ENCODE measurements at regions not wholly inside any gene's neighbourhood (a gene's known extent, or its start where the extent isn't known, plus 50 kb on each side); places are given as distances from the start of the nearest gene placed in this dataset.

DNA sequence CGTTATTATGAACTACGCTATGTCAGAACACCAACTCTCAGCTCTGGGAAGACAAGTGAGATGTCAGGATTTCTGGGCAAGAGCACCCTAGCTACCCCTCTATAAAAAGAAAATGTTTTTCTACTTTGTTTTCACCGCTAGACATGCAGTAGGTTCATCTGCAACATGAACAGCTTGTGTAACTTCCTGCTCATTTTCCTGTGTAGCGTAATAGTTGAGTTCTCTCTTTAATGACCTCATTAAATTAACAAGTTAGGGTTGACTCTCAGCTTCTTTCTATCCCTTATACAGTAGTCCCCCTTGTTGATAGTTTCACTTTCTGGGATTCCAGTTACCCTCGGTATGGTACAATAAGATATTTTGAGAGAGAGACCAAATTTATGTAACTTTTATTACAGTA, 329.4 kb upstream of the ZNF32 start (continued):
- TF ChIP-seq, protein P1, sequence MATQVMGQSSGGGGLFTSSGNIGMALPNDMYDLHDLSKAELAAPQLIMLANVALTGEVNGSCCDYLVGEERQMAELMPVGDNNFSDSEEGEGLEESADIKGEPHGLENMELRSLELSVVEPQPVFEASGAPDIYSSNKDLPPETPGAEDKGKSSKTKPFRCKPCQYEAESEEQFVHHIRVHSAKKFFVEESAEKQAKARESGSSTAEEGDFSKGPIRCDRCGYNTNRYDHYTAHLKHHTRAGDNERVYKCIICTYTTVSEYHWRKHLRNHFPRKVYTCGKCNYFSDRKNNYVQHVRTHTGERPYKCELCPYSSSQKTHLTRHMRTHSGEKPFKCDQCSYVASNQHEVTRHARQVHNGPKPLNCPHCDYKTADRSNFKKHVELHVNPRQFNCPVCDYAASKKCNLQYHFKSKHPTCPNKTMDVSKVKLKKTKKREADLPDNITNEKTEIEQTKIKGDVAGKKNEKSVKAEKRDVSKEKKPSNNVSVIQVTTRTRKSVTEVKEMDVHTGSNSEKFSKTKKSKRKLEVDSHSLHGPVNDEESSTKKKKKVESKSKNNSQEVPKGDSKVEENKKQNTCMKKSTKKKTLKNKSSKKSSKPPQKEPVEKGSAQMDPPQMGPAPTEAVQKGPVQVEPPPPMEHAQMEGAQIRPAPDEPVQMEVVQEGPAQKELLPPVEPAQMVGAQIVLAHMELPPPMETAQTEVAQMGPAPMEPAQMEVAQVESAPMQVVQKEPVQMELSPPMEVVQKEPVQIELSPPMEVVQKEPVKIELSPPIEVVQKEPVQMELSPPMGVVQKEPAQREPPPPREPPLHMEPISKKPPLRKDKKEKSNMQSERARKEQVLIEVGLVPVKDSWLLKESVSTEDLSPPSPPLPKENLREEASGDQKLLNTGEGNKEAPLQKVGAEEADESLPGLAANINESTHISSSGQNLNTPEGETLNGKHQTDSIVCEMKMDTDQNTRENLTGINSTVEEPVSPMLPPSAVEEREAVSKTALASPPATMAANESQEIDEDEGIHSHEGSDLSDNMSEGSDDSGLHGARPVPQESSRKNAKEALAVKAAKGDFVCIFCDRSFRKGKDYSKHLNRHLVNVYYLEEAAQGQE (IDR thresholded peaks at IDR 0.05; ENCODE audit: low read depth) = no peak
- TF ChIP-seq SIN3A (IDR thresholded peaks at IDR 0.05; ENCODE audit: low read depth) (no peak), ZNF274 (IDR thresholded peaks at IDR 0.05; ENCODE audit: low read depth, low read length) (no peak), EZH2 (IDR thresholded peaks at IDR 0.05) (no peak), EGR1 (IDR thresholded peaks at IDR 0.05; ENCODE audit: low read depth) (no peak)

DNA sequence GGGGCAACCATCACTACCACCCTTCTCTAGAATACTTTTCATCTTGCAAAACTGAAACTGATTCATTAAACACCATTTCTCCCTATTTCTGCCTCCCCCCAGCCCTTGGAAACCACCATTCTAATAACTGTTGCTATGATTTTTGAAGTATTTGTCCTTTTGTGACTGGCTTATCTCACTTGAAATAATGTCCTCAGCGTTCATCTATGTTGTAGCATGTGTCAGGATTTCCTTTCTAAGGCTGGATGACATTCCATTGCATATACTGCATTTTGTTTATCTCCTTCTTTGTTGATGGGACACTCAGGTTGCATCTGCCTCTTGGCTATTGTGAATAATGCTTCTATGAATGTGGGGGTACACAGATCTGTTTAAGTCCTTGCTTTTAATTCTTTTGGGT, 327.6 kb upstream of the ZNF32 start:
- ChIA-PET POLR2A (no interaction called here), CTCF (no interaction called here), RAD21 (ENCODE audit: low non-redundant PET in 1 of 2, low total read pairs in 2 of 2, uncharacterized antibody in 2 of 2, unreplicated experiment in 2 of 2) (no interaction called here)
- H3K9me2 ChIP-seq (ENCODE audit: insufficient read depth) = no peaks in the 10 kb centered on the region
- H3K27me3 ChIP-seq (ENCODE audit: insufficient read depth, low read length) = peaks cover 5% of the 10 kb centered on the region
- H3K27ac ChIP-seq (ENCODE audit: low read depth, low read length) = no peak overlapping the region
- BruUV-seq (replicated peaks) = no TSS peak
- no peak overlapping the region for H3K9ac ChIP-seq (ENCODE audit: low read length)
- no peaks in the 10 kb centered on the region for H3K9me3 ChIP-seq (ENCODE audit: control insufficient read depth in 1 of 2, insufficient read depth in 1 of 2, low read depth in 1 of 2, low read length in 2 of 2)
- no peak overlapping the region for H3K4me2 ChIP-seq (ENCODE audit: low read length)
- no peak for DNase-seq (ENCODE audit: low read depth, low spot score)
- no peaks in the 10 kb centered on the region for H3K36me3 ChIP-seq (ENCODE audit: control insufficient read depth in 1 of 2, insufficient read depth in 2 of 2, low read length in 2 of 2)
- no peaks in the 10 kb centered on the region for H4K20me1 ChIP-seq (ENCODE audit: insufficient read depth)
- no peak for ATAC-seq
- TF ChIP-seq RAD21 (IDR thresholded peaks at IDR 0.05; ENCODE audit: low read depth) (no peak), TCF7L2 (IDR thresholded peaks at IDR 0.05; ENCODE audit: borderline replicate concordance, extremely low read depth, insufficient read depth, insufficient read length) (no peak), SIN3A (IDR thresholded peaks at IDR 0.05; ENCODE audit: low read depth) (no peak), CEBPB (IDR thresholded peaks at IDR 0.05; ENCODE audit: low read depth) (no peak), SRF (IDR thresholded peaks at IDR 0.05; ENCODE audit: low read depth) (no peak), EGR1 (IDR thresholded peaks at IDR 0.05; ENCODE audit: low read depth) (no peak), YY1 (IDR thresholded peaks at IDR 0.05; ENCODE audit: extremely low read depth, insufficient replicate concordance, low read depth, low read length) (no peak), POLR2AphosphoS5 (IDR thresholded peaks at IDR 0.05; ENCODE audit: low read depth, low read length) (no peak), SP1 (IDR thresholded peaks at IDR 0.05; ENCODE audit: low read depth) (no peak), JUND (IDR thresholded peaks at IDR 0.05) (no peak)
- TF ChIP-seq, protein P2, sequence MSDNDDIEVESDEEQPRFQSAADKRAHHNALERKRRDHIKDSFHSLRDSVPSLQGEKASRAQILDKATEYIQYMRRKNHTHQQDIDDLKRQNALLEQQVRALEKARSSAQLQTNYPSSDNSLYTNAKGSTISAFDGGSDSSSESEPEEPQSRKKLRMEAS (IDR thresholded peaks at IDR 0.05) = no peak
- TF ChIP-seq, protein P3, sequence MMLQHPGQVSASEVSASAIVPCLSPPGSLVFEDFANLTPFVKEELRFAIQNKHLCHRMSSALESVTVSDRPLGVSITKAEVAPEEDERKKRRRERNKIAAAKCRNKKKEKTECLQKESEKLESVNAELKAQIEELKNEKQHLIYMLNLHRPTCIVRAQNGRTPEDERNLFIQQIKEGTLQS (IDR thresholded peaks at IDR 0.05) = no peak
- TF ChIP-seq, protein P1 (IDR thresholded peaks at IDR 0.05; ENCODE audit: low read depth) = no peak
- intact Hi-C loops (cut with micrococcal nuclease) = no loop called here
- H2AFZ ChIP-seq (ENCODE audit: low read depth, low read length, poor library complexity, severe bottlenecking) = no peak overlapping the region
- no peak overlapping the region for H3K4me3 ChIP-seq (replicated peaks in 1 of 2; ENCODE audit: low read depth in 1 of 2, low read length in 2 of 2)
- no peaks in the 10 kb centered on the region for H3K79me2 ChIP-seq (ENCODE audit: insufficient read depth, low read length)
- H3K4me1 ChIP-seq (ENCODE audit: control insufficient read depth in 1 of 2, insufficient read depth in 2 of 2, low read length in 2 of 2) = no peaks in the 10 kb centered on the region

Data from HCT116 (cell line).